OCI-LY7 (cell line): ENCODE measurements at regions not wholly inside any gene's neighbourhood (a gene's known extent, or its start where the extent isn't known, plus 50 kb on each side); places are given as distances from the start of the nearest gene placed in this dataset.

Source experiments
- EZH2phosphoT487 ChIP-seq: fragments of 200-600 bp; sonication (generic); IDR thresholded peaks from 2 replicates; pipeline ENCODE4 v1.6.1; 2018; ENCODE audit warnings: low read depth, borderline replicate concordance, mild to moderate bottlenecking, mixed run types, antibody characterized with exemption, low read length, moderate library complexity, mixed read lengths
- TF ChIP-seq, protein P1 (sequence below): fragments of 200-600 bp; sonication (generic); conservative IDR thresholded peaks from 2 replicates; pipeline ENCODE4 v1.5.1; 2014; ENCODE audit warnings: mild to moderate bottlenecking, antibody characterized with exemption, low read length, moderate library complexity, mixed read lengths

DNA sequence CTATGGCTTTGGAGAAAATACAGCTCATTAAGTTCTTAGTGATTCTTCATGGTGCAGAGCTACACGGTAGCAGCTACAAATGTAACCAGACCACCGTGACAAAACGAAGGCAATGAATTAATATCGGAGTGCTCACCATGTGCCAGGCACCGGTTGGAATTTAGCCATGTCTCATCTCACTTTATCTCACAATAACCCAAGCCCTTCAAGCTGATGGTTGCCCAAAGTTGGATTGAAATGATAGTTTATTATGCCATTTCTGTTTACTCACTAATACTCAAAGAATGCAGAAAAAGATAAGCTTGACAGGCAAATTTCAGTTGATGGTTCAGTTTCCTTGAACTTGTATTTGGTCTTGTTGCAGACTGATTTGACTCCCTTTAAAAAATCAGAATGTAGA is 312.6 kb downstream of the SKIDA1 start:
- TF ChIP-seq, protein P1, sequence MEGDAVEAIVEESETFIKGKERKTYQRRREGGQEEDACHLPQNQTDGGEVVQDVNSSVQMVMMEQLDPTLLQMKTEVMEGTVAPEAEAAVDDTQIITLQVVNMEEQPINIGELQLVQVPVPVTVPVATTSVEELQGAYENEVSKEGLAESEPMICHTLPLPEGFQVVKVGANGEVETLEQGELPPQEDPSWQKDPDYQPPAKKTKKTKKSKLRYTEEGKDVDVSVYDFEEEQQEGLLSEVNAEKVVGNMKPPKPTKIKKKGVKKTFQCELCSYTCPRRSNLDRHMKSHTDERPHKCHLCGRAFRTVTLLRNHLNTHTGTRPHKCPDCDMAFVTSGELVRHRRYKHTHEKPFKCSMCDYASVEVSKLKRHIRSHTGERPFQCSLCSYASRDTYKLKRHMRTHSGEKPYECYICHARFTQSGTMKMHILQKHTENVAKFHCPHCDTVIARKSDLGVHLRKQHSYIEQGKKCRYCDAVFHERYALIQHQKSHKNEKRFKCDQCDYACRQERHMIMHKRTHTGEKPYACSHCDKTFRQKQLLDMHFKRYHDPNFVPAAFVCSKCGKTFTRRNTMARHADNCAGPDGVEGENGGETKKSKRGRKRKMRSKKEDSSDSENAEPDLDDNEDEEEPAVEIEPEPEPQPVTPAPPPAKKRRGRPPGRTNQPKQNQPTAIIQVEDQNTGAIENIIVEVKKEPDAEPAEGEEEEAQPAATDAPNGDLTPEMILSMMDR, result no peak
- no peak for TF ChIP-seq EZH2phosphoT487
